CD4-positive, alpha-beta T cell (primary cell): ENCODE measurements at regions not wholly inside any gene's neighbourhood (a gene's known extent, or its start where the extent isn't known, plus 50 kb on each side); places are given as distances from the start of the nearest gene placed in this dataset.

Experiments used
- ATAC-seq: fragments of 200-7000 bp; cut with Tn5 transposase; one replicate; pipeline ENCODE4 v1.10.0; 2022; ENCODE audit warnings: mild to moderate bottlenecking; ENCODE audit not compliant: poor library complexity
- CTCF ChIA-PET: fragments of 350-600 bp; sonication (Branson Sonifier 250); formaldehyde crosslinking; loops from one replicate; lab custom pipeline; 2021; ENCODE audit warnings: antibody characterized with exemption, inconsistent platforms; lab: Charles Lee
- POLR2A ChIA-PET: fragments of 350-600 bp; sonication (Branson Sonifier 250); formaldehyde crosslinking; loops from one replicate; lab custom pipeline; 2021; ENCODE audit warnings: antibody characterized with exemption, inconsistent platforms; lab: Charles Lee
- DNase-seq, 14 experiments: peaks; one replicate each; pipeline ENCODE4 v3.0.0-alpha.2; 2013 to 2020; ENCODE audit warnings: mixed read lengths in 2 of 14
- H3K27ac ChIP-seq, 2 donors: one replicate each; pipeline versions ENCODE4 v1.5.1 to v1.7.0; 2013; ENCODE audit warnings: low read length in 2 of 2, low read depth in 1 of 2, mild to moderate bottlenecking in 1 of 2
- H3K27me3 ChIP-seq, 2 experiments: 1 replicate in 1 of 2; 2 replicates in 1 of 2; pipeline versions ENCODE4 v1.6.1 to v1.7.0; 2013; ENCODE audit warnings: low read length in 2 of 2, control low read depth in 1 of 2, mild to moderate bottlenecking in 1 of 2, moderate library complexity in 1 of 2; ENCODE audit not compliant: insufficient read depth in 2 of 2, control insufficient read depth in 1 of 2
- H3K36me3 ChIP-seq: one replicate; pipeline ENCODE4 v1.6.1; 2013; ENCODE audit warnings: low read length, control low read depth; ENCODE audit not compliant: insufficient read depth
- H3K4me1 ChIP-seq: one replicate; pipeline ENCODE4 v1.6.1; 2013; ENCODE audit warnings: low read length, control low read depth; ENCODE audit not compliant: insufficient read depth
- H3K4me3 ChIP-seq: one replicate; pipeline ENCODE4 v1.5.1; 2013; ENCODE audit warnings: mild to moderate bottlenecking, low read length, moderate library complexity
- H3K9me3 ChIP-seq, 2 experiments: 1 replicate in 1 of 2; 2 replicates in 1 of 2; pipeline versions ENCODE4 v1.6.1 to v1.7.0; 2013; ENCODE audit warnings: low read length in 2 of 2, mild to moderate bottlenecking in 2 of 2, control low read depth in 1 of 2, moderate library complexity in 1 of 2; ENCODE audit not compliant: control insufficient read depth in 1 of 2, insufficient read depth in 1 of 2
- H3K27ac Mint-ChIP-seq: one replicate; pipeline ENCODE4 v1.8.0; 2020; ENCODE audit warnings: mixed read lengths
- H3K27me3 Mint-ChIP-seq: one replicate; pipeline ENCODE4 v1.8.0; 2021; ENCODE audit warnings: mixed read lengths
- H3K36me3 Mint-ChIP-seq: one replicate; pipeline ENCODE4 v1.8.0; 2021; ENCODE audit warnings: low read depth, mixed read lengths
- H3K4me1 Mint-ChIP-seq: one replicate; pipeline ENCODE4 v1.8.0; 2021; ENCODE audit warnings: low read depth, mixed read lengths
- H3K4me3 Mint-ChIP-seq: one replicate; pipeline ENCODE4 v1.8.0; 2020; ENCODE audit warnings: mild to moderate bottlenecking, mixed read lengths
- H3K9me3 Mint-ChIP-seq: one replicate; pipeline ENCODE4 v1.8.0; 2020; ENCODE audit warnings: mixed read lengths
- intact Hi-C, 2 experiments: fragments of 100-400 bp; cut with DNase I in 1 of 2; cut with micrococcal nuclease in 1 of 2; formaldehyde crosslinking; loops; one replicate each; pipeline versions ENCODE4 v1.15.1 to v1.9.0; 2023 to 2025; cut with DNase I, micrococcal nuclease
- TF ChIP-seq, protein P1 (sequence below): fragments of 200-600 bp; IDR thresholded peaks from one replicate; pipeline ENCODE4 v1.8.0; 2022; ENCODE audit warnings: antibody characterized with exemption, mild to moderate bottlenecking

DNA sequence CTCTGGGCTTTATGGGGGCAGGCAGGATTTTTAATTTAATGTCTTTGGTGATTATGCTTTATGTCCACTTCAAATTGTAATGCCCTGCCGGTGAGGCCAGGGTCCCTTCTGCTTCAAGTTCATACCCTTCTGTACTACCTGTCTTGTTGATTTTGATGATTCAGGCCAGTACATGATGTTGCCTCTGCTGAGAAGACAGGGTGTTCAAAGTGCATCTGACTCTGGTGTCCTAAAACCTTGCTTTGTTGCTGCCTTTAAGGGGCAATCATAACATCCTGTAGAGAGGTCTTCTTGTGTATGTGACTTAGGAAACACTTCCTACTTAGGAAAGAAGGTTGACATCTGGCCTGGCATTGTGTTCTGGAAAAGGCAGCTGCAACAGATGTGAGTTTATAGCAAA, 113.2 kb downstream of the TMEM170B start:
- ChIA-PET POLR2A (no interaction called here), CTCF (no interaction called here)
- no peak for DNase-seq
- Mint-ChIP-seq H3K27me3 (peaks cover under 1% of the 10 kb centered on the region), H3K4me1 (no peaks in the 10 kb centered on the region), H3K9me3 (no peaks in the 10 kb centered on the region), H3K27ac (no peak overlapping the region), H3K4me3 (no peak overlapping the region), H3K36me3 (no peaks in the 10 kb centered on the region)
- TF ChIP-seq, protein P1, sequence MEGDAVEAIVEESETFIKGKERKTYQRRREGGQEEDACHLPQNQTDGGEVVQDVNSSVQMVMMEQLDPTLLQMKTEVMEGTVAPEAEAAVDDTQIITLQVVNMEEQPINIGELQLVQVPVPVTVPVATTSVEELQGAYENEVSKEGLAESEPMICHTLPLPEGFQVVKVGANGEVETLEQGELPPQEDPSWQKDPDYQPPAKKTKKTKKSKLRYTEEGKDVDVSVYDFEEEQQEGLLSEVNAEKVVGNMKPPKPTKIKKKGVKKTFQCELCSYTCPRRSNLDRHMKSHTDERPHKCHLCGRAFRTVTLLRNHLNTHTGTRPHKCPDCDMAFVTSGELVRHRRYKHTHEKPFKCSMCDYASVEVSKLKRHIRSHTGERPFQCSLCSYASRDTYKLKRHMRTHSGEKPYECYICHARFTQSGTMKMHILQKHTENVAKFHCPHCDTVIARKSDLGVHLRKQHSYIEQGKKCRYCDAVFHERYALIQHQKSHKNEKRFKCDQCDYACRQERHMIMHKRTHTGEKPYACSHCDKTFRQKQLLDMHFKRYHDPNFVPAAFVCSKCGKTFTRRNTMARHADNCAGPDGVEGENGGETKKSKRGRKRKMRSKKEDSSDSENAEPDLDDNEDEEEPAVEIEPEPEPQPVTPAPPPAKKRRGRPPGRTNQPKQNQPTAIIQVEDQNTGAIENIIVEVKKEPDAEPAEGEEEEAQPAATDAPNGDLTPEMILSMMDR, result no peak
- Histone ChIP-seq H3K27me3 (no peaks in the 10 kb centered on the region), H3K27ac (no peak overlapping the region), H3K36me3 (no peaks in the 10 kb centered on the region), H3K9me3 (peaks cover 0 to 4% of the 10 kb centered on the region in 2 experiments), H3K4me3 (no peak overlapping the region), H3K4me1 (no peaks in the 10 kb centered on the region)
- ATAC-seq, result no peak
- intact Hi-C loops, result loop anchor here in 1 of 2 experiments (5.0 kb wide), 1 partner anchor 1682 kb away; no protein-coding TSS in a partner anchor

- DNase-seq, result peak in 12 of 14 experiments; percentile 4 to 68 (median 35)
- Mint-ChIP-seq H3K27me3 (no peaks in the 10 kb centered on the region), H3K4me3 (no peak overlapping the region), H3K9me3 (no peaks in the 10 kb centered on the region), H3K36me3 (no peaks in the 10 kb centered on the region), H3K4me1 (no peaks in the 10 kb centered on the region), H3K27ac (no peak overlapping the region)
- ChIA-PET CTCF (interaction anchor here (1.5 kb wide), 1 partner anchor 581 kb away, joined by 4 read pairs; no protein-coding TSS in a partner anchor), POLR2A (interaction anchor here (1.1 kb wide), 1 partner anchor 581 kb away, joined by 5 read pairs; no protein-coding TSS in a partner anchor)
- no peaks in the 10 kb centered on the region for H3K36me3 ChIP-seq
- intact Hi-C loops, result loop anchor here in 1 of 2 experiments (5.0 kb wide), 1 partner anchor 1679 kb away; no protein-coding TSS in a partner anchor
- H3K4me3 ChIP-seq, result no peak overlapping the region
- H3K9me3 ChIP-seq, result peaks cover 0 to 4% of the 10 kb centered on the region in 2 experiments
- H3K27ac ChIP-seq, result no peak overlapping the region
- TF ChIP-seq, protein P1, result no peak
- ATAC-seq, result peak; percentile 57
- no peaks in the 10 kb centered on the region for H3K27me3 ChIP-seq
- peaks cover 2% of the 10 kb centered on the region for H3K4me1 ChIP-seq
Observed at GRCh38 chr6:11653028-11653583, 115.6 kb downstream of the TMEM170B start.

DNA sequence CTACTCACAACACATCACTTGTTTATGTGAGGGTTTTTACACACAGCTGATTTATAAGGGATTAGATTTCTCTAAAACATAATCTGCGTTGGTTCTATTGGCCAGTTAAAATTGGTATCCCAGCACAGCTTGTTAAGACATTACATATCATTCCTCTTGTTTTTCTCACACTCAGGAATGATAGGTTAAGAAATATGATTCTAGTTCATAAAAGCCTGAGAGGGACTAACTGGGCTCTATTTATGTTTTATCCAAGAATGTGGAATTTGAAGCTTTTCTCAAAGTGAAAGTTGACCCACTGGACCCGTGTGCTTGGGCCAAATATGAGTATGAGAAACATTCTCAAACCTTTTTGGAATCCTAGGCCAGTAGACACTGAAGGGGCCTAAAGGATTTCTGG, 117.3 kb downstream of the TMEM170B start:
- Mint-ChIP-seq H3K4me3 (no peak overlapping the region), H3K36me3 (no peaks in the 10 kb centered on the region), H3K27ac (no peak overlapping the region), H3K9me3 (no peaks in the 10 kb centered on the region), H3K27me3 (no peaks in the 10 kb centered on the region), H3K4me1 (no peaks in the 10 kb centered on the region)
- Histone ChIP-seq H3K4me3 (no peak overlapping the region), H3K27me3 (no peaks in the 10 kb centered on the region), H3K9me3 (no peaks in the 10 kb centered on the region), H3K27ac (no peak overlapping the region), H3K36me3 (no peaks in the 10 kb centered on the region), H3K4me1 (peaks cover 2% of the 10 kb centered on the region)
- ChIA-PET CTCF (interaction anchor here (1.0 to 3.2 kb wide), 4 partner anchors 11 to 635 kb away, joined by 3 to 30 read pairs (median 4); partner anchors contain the start of gene EDN1), POLR2A (interaction anchor here (2.4 kb wide), 1 partner anchor 579 kb away, joined by 11 read pairs; no protein-coding TSS in a partner anchor)
- ATAC-seq (no peak), DNase-seq (no peak)
- TF ChIP-seq, protein P1, result no peak
- intact Hi-C loops, result loop anchor here (1.0 to 5.0 kb wide), 9 partner anchors 420 to 1677 kb away; no protein-coding TSS in a partner anchor
